HG03354 (cell line): ENCODE measurements at regions not wholly inside any gene's neighbourhood (a gene's known extent, or its start where the extent isn't known, plus 50 kb on each side); places are given as distances from the start of the nearest gene placed in this dataset.
"Not testable (repeated sequence)": the region's sequence is repeated elsewhere in the genome, so short reads cannot be mapped to it uniquely, and the experiment has no call there.

Experiments
- ATAC-seq: cut with Tn5 transposase; IDR thresholded peaks from one replicate; pipeline ENCODE4 v1.9.1; 2021; ENCODE audit warnings: mild to moderate bottlenecking; ENCODE audit not compliant: unreplicated experiment, poor library complexity, severe bottlenecking

GRCh38 chr3:162717074-162717473 is 1220.5 kb downstream of the OTOL1 start:
- ATAC-seq, result not testable (repeated sequence)

DNA sequence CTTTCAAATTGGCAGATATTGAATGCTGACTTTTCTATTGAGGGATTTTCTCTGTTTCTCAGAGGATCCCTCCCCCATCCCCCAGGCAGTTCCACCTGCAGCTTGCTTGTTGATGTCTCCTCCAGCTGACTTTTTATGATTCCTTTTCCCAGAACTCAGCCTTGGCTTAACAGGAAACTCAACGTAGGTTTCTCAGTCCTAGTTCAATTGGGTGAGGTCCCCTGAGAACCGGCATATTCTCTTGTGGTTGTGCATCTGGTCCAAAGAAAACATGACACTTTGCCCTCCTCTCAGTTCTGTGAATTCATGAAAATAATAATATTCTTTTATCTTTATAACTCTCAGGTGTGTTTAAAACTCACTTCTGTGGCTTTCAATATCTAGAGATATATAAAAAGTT is 1222.1 kb downstream of the OTOL1 start:
- ATAC-seq, result no peak

- no peak for ATAC-seq
Measured at GRCh38 chr3:162719684-162720341, 1223.2 kb downstream of the OTOL1 start.

DNA sequence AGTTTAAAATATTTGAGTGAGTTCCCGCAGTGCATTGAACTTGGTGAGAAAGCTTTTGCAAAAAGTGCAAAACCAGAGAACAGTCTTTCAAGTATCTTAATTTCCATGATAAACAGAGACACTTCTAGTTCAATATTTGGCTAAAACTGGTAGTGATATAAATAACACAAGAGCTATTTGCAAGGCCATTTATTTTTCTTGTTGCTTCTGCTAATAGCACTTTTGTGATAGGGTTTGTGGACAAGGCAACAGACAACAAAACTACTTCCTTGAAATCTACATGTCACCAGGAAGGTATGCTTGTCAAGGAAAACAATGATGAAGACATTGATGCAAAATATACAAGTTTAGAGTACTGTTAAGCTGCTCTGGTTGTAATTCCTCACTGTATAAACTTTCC is 1225.1 kb downstream of the OTOL1 start:
- no peak for ATAC-seq

- no peak for ATAC-seq
Measured at GRCh38 chr3:162722337-162722736, 1225.7 kb downstream of the OTOL1 start.

DNA sequence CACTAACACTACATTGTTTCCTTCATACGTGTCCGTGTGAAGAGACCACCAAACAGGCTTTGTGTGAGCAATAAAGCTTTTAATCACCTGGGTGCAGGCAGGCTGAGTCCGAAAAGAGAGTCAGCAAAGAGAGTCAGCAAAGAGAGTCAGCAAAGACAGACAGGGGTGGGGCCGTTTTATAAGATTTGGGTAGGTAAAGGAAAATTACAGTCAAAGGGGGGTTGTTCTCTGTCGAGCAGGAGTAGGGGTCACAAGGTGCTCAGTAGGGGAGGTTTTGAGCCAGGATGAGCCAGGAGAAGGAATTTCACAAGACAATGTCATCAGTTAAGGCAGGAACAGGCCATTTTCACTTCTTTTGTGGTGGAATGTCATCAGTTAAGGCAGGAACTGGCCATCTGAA is 1226.2 kb downstream of the OTOL1 start:
- not testable (repeated sequence) for ATAC-seq

- no peak for ATAC-seq
Measured at GRCh38 chr3:162729686-162730085, 1233.1 kb downstream of the OTOL1 start.

DNA sequence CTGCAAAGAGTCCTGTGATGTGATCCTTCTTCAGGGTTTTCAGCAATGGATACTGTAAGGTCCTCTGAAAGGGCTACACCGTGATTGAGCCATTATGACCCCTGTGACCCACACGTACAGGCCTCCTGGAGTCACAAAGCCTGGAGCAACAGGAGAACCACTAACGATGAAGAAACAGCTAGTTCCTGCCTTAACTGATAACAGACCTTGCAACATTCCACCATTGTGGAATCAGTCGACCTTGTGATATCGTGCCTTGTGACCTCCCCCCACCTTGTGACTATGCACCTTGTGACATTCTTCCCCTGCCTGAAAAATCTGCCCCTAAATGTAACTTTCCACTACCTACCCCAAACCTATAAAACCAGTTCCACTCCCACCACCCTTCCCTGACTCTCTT is 1235.4 kb downstream of the OTOL1 start:
- not testable (repeated sequence) for ATAC-seq

DNA sequence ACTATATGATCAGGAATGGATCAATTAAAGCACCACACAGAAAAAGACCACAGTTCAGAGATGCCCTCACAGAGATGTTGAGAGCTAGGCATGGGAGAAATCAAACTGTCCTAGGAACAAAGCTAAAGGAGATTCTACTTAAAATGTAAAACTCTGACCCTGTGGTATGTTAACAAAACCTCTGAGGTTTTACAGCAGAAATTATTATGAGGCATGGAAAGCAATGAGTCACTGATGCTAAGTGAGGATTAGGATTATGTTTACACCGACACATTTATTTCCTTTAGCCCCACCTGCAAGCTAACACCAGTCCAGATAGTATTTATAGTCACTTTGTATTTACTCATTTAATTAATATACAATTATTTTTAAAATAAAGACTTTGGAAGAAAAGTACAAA is 1242.2 kb downstream of the OTOL1 start:
- no peak for ATAC-seq

DNA sequence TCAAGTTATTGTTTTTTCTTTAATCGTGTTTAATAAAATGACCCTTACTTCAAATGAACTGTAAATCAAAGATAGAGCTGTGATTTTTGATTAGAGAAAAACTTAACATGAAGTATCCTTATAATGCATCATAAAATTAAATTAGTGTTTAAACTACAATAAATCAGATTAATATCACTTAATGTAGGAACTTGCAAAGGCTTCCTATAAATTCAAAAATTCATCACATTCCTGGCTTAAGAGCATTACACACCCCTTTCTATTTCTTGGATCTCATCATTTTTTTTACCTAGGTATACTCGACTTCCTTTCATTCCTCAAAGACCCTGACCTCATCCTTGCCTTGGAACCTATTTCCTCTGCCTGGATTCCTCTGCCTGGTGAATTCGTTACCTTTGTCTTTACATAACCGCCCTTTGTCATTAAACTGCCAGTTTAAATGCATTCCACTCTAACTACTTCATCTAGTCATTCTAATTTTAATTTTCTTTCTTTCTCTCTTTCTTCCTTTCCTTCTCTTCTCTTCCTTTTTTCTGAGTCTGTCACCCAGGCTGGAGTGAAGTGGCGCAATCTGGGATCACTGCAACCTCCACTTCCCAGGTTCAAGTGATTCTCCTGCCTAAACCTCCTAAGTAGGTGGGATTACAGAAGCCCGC is 1244.5 kb downstream of the OTOL1 start:
- no peak for ATAC-seq

DNA sequence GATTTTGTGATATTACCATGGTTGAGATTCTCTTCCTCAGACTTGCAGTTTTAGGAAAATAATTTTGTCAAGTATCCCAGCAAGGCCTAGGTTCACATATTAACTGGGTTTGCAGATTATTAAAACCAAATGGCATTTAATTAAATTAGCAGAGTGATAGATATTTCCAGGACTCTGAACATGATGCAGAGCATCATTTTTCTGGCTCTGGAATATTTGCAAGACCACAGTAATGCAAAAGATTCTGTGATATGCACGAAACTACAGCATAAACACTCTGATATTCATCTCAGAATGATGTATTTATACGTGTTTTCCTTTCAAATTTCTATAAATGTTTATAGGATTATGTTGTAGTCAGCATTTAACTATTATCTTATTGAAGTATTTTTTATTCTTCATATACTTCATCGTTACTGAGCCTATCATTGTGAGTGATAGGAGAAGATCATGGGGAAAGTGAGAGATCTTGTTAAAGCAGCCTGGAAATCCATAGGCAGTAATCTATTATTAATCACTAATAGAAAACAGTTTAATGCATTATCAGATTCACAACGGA is 1245.6 kb downstream of the OTOL1 start:
- no peak for ATAC-seq

DNA sequence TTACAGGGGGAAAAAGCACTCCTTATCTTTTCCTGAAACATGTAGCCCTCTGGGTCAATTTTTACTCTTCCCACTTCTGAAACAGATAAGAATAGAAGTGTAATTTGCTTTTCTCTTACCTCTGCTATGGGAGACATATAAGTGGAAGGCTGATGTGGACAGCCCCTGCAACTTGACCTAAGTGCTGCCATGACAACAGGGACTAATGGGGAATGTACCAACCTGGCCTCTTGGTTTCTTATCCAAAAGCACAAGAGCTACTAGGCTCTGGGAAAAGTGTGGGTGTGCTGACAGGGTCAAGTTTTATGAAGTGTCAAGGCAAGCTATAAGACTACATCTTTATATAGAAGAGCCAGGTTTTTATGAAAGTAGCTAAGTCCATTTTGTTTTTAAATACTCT is 1246.5 kb downstream of the OTOL1 start:
- ATAC-seq, result no peak

DNA sequence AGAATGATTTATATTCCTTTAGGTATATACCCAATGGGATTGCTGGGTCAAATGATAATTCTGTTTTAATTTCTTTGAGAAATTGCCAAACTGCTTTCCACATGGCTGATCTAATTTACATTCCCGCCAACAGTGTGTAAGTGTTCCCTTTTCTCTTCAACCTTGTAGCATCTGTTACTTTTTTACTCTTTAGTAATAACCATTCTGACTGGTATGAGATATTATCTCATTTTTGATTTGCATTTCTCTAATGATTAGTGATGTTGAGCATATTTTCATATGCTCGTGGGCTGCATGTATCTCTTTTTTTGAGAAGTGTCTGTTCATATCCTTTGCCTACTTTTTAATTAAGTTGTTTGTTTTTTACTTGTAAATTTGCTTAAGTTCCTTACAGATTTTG is 1264.2 kb downstream of the OTOL1 start:
- ATAC-seq, result no peak

GRCh38 chr3:162764051-162764807 is 1267.6 kb downstream of the OTOL1 start:
- ATAC-seq, result no peak

DNA sequence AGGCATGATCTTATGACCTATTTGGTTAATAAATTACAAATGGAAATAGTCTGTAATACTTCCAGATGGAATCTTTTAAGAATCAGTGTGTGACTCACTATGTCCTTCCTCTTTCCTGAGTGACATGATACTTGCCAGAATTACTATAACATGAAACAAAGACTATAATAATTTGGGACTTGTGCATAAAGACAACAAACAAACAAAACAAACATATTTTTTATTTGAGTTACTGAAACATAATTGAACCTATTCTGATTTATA is 1268.1 kb downstream of the OTOL1 start:
- ATAC-seq, result no peak

DNA sequence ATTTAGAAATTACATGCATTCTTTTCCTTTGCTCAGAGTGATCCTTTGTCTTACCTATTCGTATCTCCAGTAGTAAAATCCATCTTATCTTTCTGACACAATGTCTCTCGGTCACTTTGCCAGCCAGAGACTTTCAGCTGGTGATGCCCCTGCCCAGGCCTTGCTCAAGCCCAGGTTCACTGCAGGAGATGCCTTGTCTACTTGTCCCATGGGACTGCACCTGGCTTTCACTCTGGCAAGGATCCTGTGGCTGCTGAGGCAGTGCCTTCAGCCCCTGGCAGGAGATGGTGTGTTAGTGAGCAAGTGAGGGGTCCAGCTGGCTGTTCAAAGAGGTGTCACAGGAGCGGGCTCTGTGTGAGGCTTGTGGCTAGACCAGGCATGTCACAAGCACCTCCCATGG is 1268.9 kb downstream of the OTOL1 start:
- no peak for ATAC-seq

DNA sequence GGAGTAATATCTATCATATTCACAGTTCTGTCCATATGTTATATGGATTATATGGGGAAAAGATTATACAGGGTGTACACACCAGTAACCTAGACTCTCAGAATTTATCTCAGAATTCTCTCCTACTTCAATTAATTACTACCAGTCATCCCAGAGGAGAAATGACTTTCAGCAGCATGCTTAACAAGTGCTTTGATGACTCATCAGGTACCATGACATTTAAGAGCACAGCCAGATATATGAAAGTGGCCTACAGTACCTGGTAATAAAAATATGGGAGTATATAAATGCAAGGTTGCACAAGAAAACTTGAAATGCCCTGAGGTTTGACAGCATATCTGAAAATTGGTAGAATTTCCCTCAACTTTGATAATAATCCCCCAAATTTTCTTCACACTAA is 1273.0 kb downstream of the OTOL1 start:
- ATAC-seq, result no peak

DNA sequence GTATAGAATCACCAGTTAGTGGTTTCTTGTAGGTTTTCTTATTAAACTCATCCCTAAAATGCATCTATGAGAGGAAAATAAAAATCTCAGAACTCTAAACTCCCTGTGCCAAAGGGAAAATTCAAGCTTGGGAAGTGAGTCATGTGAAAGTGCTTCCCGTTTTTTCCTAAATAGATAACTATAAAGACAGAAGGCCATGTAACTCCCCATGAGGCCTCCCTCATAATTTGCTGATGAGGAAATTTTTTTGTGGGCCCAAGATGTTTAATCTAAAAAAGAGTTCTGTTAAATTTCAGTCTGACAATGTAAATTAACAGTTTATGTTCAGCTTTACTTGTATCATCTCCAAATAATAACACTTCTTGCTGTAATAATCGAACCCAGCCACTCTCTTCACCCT is 1273.9 kb downstream of the OTOL1 start:
- ATAC-seq, result no peak

- ATAC-seq, result no peak
Measured at GRCh38 chr3:162774613-162775100, 1278.0 kb downstream of the OTOL1 start.

DNA sequence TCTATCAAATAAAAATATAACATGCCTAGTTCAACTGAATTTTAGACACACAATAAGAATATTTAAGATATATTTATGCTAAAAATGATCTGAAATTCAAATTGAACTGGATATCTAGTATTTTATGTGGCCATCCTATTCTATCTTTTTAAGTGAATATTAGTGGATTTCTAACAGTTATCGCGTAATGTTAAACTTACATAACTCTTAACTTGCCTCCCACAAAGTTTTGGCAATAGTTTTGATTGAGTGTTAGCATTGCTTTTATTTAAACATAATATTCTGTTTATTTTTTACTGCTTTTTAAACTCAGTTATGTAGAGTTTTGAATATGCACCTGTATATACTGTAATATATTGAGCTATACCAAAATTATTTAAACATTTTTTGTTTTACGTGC is 1279.5 kb downstream of the OTOL1 start:
- no peak for ATAC-seq

DNA sequence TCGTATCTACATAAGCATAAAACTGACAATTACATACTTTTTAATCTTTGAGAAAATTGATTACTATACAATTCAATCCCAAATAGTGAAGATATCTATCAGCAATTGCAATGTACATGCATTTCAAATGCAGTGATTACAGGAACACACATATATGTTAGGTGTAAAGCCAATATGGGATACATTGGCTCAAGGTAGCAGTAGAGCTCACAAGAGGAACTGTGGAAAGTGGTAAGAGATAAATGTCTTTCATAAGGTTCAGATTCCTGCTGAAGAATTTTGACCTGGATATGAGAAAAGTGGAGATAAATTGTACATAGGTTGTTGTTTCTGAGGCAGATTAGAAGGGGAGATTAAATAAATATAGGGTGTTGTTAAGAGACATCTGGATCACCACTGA is 1280.5 kb downstream of the OTOL1 start:
- ATAC-seq, result no peak
